Caco-2 (cell line): ENCODE measurements at regions not wholly inside any gene's neighbourhood (a gene's known extent, or its start where the extent isn't known, plus 50 kb on each side); places are given as distances from the start of the nearest gene placed in this dataset.

Source experiments
- BruUV-seq: library from RNA; stranded (reverse); fragments of 400-500 nt; replicated peaks from 2 replicates; lab custom pipeline; 2021; lab: Mats Ljungman, UMichigan
- CTCF ChIA-PET: fragments of 300-600 bp; sonication (Branson Sonifier 250); formaldehyde crosslinking; loops from one replicate; lab custom pipeline; 2022; ENCODE audit warnings: antibody characterized with exemption; lab: Charles Lee
- POLR2A ChIA-PET: fragments of 300-600 bp; sonication (Branson Sonifier 250); formaldehyde crosslinking; loops from one replicate; lab custom pipeline; 2022; ENCODE audit warnings: antibody characterized with exemption; lab: Charles Lee
- DNase-seq, 2 experiments: peaks; one replicate each; pipeline versions ENCODE4 v3.0.0 to v3.0.0-alpha.2; 2020 to 2022
- H3K27me3 ChIP-seq: replicated peaks from 2 replicates; pipeline ENCODE4 v1.6.0; 2011; ENCODE audit warnings: low read length; ENCODE audit not compliant: control insufficient read depth, insufficient read depth
- H3K36me3 ChIP-seq: 2 replicates; pipeline ENCODE4 v1.5.1; 2011; ENCODE audit warnings: low read length; ENCODE audit not compliant: control insufficient read depth, insufficient read depth
- H3K4me1 ChIP-seq: fragments of 250-450 bp; sonication (Bioruptor Pico); 2 replicates; pipeline ENCODE4 v1.5.1; 2020; ENCODE audit warnings: mild to moderate bottlenecking
- H3K4me3 ChIP-seq: 2 replicates; pipeline ENCODE4 v1.5.1; 2011; ENCODE audit warnings: low read depth, mild to moderate bottlenecking, control low read depth, low read length
- H3K9me3 ChIP-seq: fragments of 250-450 bp; sonication (Bioruptor Pico); 2 replicates; pipeline ENCODE4 v1.5.1; 2020; ENCODE audit warnings: mild to moderate bottlenecking, moderate library complexity
- H3K27ac Mint-ChIP-seq: one replicate; pipeline ENCODE4 v1.8.0; 2022; ENCODE audit warnings: mixed read lengths; ENCODE audit not compliant: unreplicated experiment
- H3K27me3 Mint-ChIP-seq: one replicate; pipeline ENCODE4 v1.8.0; 2022; ENCODE audit warnings: mixed read lengths; ENCODE audit not compliant: insufficient read depth, unreplicated experiment
- H3K36me3 Mint-ChIP-seq: one replicate; pipeline ENCODE4 v1.8.0; 2022; ENCODE audit warnings: mild to moderate bottlenecking, mixed read lengths; ENCODE audit not compliant: insufficient read depth, unreplicated experiment
- H3K4me1 Mint-ChIP-seq: one replicate; pipeline ENCODE4 v1.8.0; 2022; ENCODE audit warnings: low read depth, mixed read lengths; ENCODE audit not compliant: unreplicated experiment
- H3K4me3 Mint-ChIP-seq: one replicate; pipeline ENCODE4 v1.8.0; 2022; ENCODE audit warnings: mild to moderate bottlenecking, moderate library complexity, mixed read lengths; ENCODE audit not compliant: unreplicated experiment
- H3K9me3 Mint-ChIP-seq: one replicate; pipeline ENCODE4 v1.8.0; 2022; ENCODE audit warnings: mixed read lengths; ENCODE audit not compliant: unreplicated experiment
- intact Hi-C: fragments of 100-400 bp; cut with micrococcal nuclease; formaldehyde crosslinking; loops from one replicate; pipeline ENCODE4 v1.10.0; 2022; ENCODE audit not compliant: unreplicated experiment
- TF ChIP-seq, protein P1 (sequence below), 2 experiments: fragments of 200-600 bp in 1 of 2; IDR thresholded peaks; 1 replicate in 1 of 2; 2 replicates in 1 of 2; pipeline versions ENCODE4 v1.5.1 to v1.8.0; 2011 to 2022; ENCODE audit warnings: antibody characterized with exemption in 1 of 2, control low read depth in 1 of 2, inconsistent platforms in 1 of 2, low read depth in 1 of 2, low read length in 1 of 2, mild to moderate bottlenecking in 1 of 2, moderate library complexity in 1 of 2; ENCODE audit not compliant: insufficient read depth in 1 of 2, severe bottlenecking in 1 of 2, unreplicated experiment in 1 of 2

DNA sequence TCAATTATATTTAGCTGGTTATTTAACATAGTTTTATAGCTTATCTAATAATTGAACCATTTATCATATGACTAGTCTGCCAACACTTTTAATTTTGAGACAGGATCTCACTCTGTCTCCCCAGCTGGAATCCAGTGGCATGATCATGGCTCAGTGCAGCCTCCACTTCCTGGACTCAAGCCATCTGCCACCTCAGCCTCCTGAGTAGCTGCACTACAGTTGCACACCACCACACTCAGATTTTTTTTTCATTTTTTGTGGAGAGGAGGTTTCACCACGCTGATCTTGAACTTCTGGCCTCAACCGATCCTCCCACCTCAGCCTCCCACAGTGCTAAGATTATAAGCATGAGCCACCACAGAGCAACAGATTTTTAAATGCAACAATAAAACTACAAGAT is 151.4 kb upstream of the MDGA2 start:
- Histone ChIP-seq H3K4me1 (no peaks in the 10 kb centered on the region), H3K27me3 (no peaks in the 10 kb centered on the region), H3K36me3 (no peaks in the 10 kb centered on the region), H3K4me3 (no peak overlapping the region), H3K9me3 (no peaks in the 10 kb centered on the region)
- Mint-ChIP-seq H3K9me3 (no peaks in the 10 kb centered on the region), H3K27me3 (peaks cover 3% of the 10 kb centered on the region), H3K27ac (no peak overlapping the region), H3K4me3 (no peak overlapping the region), H3K4me1 (no peaks in the 10 kb centered on the region), H3K36me3 (no peaks in the 10 kb centered on the region)
- intact Hi-C loops = loop anchor here (10.0 kb wide), 1 partner anchor 382 kb away; no protein-coding TSS in a partner anchor
- no peak for DNase-seq
- BruUV-seq = no TSS peak
- TF ChIP-seq, protein P1, sequence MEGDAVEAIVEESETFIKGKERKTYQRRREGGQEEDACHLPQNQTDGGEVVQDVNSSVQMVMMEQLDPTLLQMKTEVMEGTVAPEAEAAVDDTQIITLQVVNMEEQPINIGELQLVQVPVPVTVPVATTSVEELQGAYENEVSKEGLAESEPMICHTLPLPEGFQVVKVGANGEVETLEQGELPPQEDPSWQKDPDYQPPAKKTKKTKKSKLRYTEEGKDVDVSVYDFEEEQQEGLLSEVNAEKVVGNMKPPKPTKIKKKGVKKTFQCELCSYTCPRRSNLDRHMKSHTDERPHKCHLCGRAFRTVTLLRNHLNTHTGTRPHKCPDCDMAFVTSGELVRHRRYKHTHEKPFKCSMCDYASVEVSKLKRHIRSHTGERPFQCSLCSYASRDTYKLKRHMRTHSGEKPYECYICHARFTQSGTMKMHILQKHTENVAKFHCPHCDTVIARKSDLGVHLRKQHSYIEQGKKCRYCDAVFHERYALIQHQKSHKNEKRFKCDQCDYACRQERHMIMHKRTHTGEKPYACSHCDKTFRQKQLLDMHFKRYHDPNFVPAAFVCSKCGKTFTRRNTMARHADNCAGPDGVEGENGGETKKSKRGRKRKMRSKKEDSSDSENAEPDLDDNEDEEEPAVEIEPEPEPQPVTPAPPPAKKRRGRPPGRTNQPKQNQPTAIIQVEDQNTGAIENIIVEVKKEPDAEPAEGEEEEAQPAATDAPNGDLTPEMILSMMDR (IDR thresholded peaks at IDR 0.05; ENCODE audit: insufficient read depth in 1 of 2, low read depth in 1 of 2, low read length in 1 of 2, severe bottlenecking in 1 of 2, unreplicated experiment in 1 of 2) = no peak
- ChIA-PET CTCF (no interaction called here), POLR2A (no interaction called here)

DNA sequence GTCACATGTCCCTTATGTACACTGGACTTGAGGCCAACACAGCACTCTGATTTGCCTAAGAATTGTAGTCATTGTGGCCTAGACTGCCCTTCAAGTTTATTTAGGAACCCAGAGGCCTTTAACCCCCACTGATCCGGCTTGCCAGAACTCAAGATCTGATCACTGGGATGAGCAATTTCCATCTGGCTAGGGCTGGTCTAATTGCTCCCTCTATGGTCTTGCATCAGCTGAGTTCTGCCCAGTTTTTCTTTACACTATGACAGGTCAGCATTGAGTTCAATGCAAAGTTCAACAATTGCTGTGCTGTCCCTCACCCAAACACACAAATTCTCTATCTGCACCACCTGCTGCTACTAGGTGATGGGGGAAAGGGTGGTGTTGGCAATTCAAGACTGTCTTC is 146.9 kb upstream of the MDGA2 start:
- Mint-ChIP-seq H3K4me1 (no peaks in the 10 kb centered on the region), H3K9me3 (no peaks in the 10 kb centered on the region), H3K27me3 (peaks cover 3% of the 10 kb centered on the region), H3K4me3 (no peak overlapping the region), H3K36me3 (no peaks in the 10 kb centered on the region), H3K27ac (no peak overlapping the region)
- Histone ChIP-seq H3K36me3 (no peaks in the 10 kb centered on the region), H3K4me3 (no peak overlapping the region), H3K4me1 (no peaks in the 10 kb centered on the region), H3K9me3 (no peaks in the 10 kb centered on the region), H3K27me3 (no peaks in the 10 kb centered on the region)
- no peak for DNase-seq
- ChIA-PET CTCF (no interaction called here), POLR2A (no interaction called here)
- TF ChIP-seq, protein P1 (IDR thresholded peaks at IDR 0.05; ENCODE audit: insufficient read depth in 1 of 2, low read depth in 1 of 2, low read length in 1 of 2, severe bottlenecking in 1 of 2, unreplicated experiment in 1 of 2) = no peak
- intact Hi-C loops = loop anchor here (10.0 kb wide), 1 partner anchor 378 kb away; no protein-coding TSS in a partner anchor
- no TSS peak for BruUV-seq

DNA sequence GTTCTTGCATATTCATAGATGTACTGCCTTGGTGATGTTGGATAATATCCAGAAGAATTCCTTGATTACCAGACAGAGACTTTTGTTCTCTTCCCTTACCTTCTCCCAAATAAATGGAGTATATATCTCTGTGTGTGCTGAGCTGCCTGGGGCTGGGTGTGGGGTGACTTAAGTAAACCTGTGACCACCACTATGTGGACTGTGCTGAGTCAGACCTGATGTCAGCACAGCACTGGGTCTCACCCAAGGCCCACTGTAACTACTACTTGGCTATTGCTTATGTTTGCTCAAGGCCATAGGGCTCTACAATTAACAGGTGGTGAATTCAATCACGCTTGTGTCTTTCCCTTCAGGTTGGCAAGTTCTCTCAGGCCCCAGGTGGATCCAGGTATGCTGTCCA is 145.7 kb upstream of the MDGA2 start:
- Mint-ChIP-seq H3K27ac (no peak overlapping the region), H3K4me3 (no peak overlapping the region), H3K4me1 (no peaks in the 10 kb centered on the region), H3K9me3 (no peaks in the 10 kb centered on the region), H3K27me3 (peaks cover 3% of the 10 kb centered on the region), H3K36me3 (no peaks in the 10 kb centered on the region)
- Histone ChIP-seq H3K4me3 (no peak overlapping the region), H3K27me3 (no peaks in the 10 kb centered on the region), H3K4me1 (no peaks in the 10 kb centered on the region), H3K36me3 (no peaks in the 10 kb centered on the region), H3K9me3 (no peaks in the 10 kb centered on the region)
- ChIA-PET POLR2A (no interaction called here), CTCF (no interaction called here)
- TF ChIP-seq, protein P1 (IDR thresholded peaks at IDR 0.05; ENCODE audit: insufficient read depth in 1 of 2, low read depth in 1 of 2, low read length in 1 of 2, severe bottlenecking in 1 of 2, unreplicated experiment in 1 of 2) = no peak
- intact Hi-C loops = loop anchor here (10.0 kb wide), 1 partner anchor 376 kb away; no protein-coding TSS in a partner anchor
- DNase-seq = no peak
- BruUV-seq = no TSS peak
